ENCODE measurements at regions not wholly inside any gene's neighbourhood (a gene's known extent, or its start where the extent isn't known, plus 50 kb on each side); places are given as distances from the start of the nearest gene placed in this dataset.

DNA sequence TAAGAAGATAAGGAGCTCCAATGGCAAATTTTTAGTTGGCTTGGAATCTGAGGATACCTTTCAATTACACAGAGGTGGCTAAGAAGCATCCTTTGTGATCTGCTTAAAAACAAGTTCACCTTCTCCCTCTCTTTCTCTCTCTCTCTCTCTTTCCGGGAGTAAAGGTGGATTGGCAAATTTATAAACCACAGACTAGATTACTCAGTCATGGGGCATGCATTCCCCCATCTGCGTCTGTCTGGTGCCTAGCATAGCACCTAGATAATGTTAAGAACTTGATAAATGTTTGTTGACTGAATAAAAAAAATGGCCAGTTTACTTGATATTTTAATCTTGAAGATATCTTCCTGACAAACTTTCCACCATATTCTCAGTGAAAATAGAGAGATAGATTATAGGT is 312.3 kb downstream of the CDC5L start:
- H3K27ac Mint-ChIP-seq (ENCODE audit: unreplicated experiment), result no peak overlapping the region
- H3K9me3 Mint-ChIP-seq (ENCODE audit: unreplicated experiment), result no peaks in the 10 kb centered on the region
- no peak overlapping the region for H3K4me3 Mint-ChIP-seq (ENCODE audit: unreplicated experiment)
- H3K27me3 Mint-ChIP-seq (ENCODE audit: insufficient read depth, unreplicated experiment), result peaks cover 5% of the 10 kb centered on the region
- TF ChIP-seq, protein P1, sequence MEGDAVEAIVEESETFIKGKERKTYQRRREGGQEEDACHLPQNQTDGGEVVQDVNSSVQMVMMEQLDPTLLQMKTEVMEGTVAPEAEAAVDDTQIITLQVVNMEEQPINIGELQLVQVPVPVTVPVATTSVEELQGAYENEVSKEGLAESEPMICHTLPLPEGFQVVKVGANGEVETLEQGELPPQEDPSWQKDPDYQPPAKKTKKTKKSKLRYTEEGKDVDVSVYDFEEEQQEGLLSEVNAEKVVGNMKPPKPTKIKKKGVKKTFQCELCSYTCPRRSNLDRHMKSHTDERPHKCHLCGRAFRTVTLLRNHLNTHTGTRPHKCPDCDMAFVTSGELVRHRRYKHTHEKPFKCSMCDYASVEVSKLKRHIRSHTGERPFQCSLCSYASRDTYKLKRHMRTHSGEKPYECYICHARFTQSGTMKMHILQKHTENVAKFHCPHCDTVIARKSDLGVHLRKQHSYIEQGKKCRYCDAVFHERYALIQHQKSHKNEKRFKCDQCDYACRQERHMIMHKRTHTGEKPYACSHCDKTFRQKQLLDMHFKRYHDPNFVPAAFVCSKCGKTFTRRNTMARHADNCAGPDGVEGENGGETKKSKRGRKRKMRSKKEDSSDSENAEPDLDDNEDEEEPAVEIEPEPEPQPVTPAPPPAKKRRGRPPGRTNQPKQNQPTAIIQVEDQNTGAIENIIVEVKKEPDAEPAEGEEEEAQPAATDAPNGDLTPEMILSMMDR (IDR thresholded peaks at IDR 0.05; ENCODE audit: insufficient read depth in 1 of 2, low read depth in 1 of 2, low read length in 1 of 2, severe bottlenecking in 1 of 2, unreplicated experiment in 1 of 2), result no peak
- no TSS peak for BruUV-seq (replicated peaks)
- intact Hi-C loops (cut with micrococcal nuclease; ENCODE audit: unreplicated experiment), result no loop called here
- CTCF ChIA-PET, result no interaction called here
- H3K9me3 ChIP-seq, result no peaks in the 10 kb centered on the region
- no peaks in the 10 kb centered on the region for H3K27me3 ChIP-seq (replicated peaks; ENCODE audit: control insufficient read depth, insufficient read depth, low read length)
- H3K36me3 Mint-ChIP-seq (ENCODE audit: insufficient read depth, unreplicated experiment), result no peaks in the 10 kb centered on the region
- POLR2A ChIA-PET, result no interaction called here
- no peak overlapping the region for H3K4me3 ChIP-seq (ENCODE audit: low read depth, low read length)
- H3K4me1 Mint-ChIP-seq (ENCODE audit: low read depth, unreplicated experiment), result no peaks in the 10 kb centered on the region
- no peaks in the 10 kb centered on the region for H3K36me3 ChIP-seq (ENCODE audit: control insufficient read depth, insufficient read depth, low read length)
- H3K4me1 ChIP-seq, result no peaks in the 10 kb centered on the region
- no peak for DNase-seq

DNA sequence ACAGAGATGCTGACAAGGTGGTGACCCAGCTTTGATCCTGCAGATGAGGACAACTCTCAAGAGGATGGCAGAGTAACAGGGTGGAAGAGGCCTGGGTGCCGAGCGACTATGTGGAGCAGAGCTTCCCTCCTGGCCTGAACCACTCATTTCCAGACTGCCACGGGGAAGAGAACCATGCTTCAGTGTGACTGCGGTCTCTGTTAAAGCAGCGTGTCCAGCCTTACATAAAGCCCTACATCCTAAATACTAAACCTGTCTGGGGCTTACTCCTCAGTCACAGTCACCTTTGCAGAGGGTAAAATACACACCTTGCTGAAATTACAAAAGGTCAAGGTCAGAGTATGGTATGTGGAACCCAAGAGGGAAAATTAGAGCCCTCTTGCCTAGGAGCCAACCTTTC is 312.9 kb downstream of the CDC5L start:
- H3K27ac Mint-ChIP-seq (ENCODE audit: unreplicated experiment), result no peak overlapping the region
- no peak overlapping the region for H3K4me3 Mint-ChIP-seq (ENCODE audit: unreplicated experiment)
- Histone ChIP-seq H3K4me3 (ENCODE audit: low read depth, low read length) (no peak overlapping the region), H3K4me1 (no peaks in the 10 kb centered on the region), H3K9me3 (no peaks in the 10 kb centered on the region), H3K27me3 (replicated peaks; ENCODE audit: control insufficient read depth, insufficient read depth, low read length) (no peaks in the 10 kb centered on the region), H3K36me3 (ENCODE audit: control insufficient read depth, insufficient read depth, low read length) (no peaks in the 10 kb centered on the region)
- CTCF ChIA-PET, result no interaction called here
- intact Hi-C loops (cut with micrococcal nuclease; ENCODE audit: unreplicated experiment), result no loop called here
- no peaks in the 10 kb centered on the region for H3K36me3 Mint-ChIP-seq (ENCODE audit: insufficient read depth, unreplicated experiment)
- BruUV-seq (replicated peaks), result no TSS peak
- DNase-seq, result no peak
- TF ChIP-seq, protein P1 (IDR thresholded peaks at IDR 0.05; ENCODE audit: insufficient read depth in 1 of 2, low read depth in 1 of 2, low read length in 1 of 2, severe bottlenecking in 1 of 2, unreplicated experiment in 1 of 2), result no peak
- H3K9me3 Mint-ChIP-seq (ENCODE audit: unreplicated experiment), result no peaks in the 10 kb centered on the region
- peaks cover 5% of the 10 kb centered on the region for H3K27me3 Mint-ChIP-seq (ENCODE audit: insufficient read depth, unreplicated experiment)
- POLR2A ChIA-PET, result no interaction called here
- H3K4me1 Mint-ChIP-seq (ENCODE audit: low read depth, unreplicated experiment), result no peaks in the 10 kb centered on the region

DNA sequence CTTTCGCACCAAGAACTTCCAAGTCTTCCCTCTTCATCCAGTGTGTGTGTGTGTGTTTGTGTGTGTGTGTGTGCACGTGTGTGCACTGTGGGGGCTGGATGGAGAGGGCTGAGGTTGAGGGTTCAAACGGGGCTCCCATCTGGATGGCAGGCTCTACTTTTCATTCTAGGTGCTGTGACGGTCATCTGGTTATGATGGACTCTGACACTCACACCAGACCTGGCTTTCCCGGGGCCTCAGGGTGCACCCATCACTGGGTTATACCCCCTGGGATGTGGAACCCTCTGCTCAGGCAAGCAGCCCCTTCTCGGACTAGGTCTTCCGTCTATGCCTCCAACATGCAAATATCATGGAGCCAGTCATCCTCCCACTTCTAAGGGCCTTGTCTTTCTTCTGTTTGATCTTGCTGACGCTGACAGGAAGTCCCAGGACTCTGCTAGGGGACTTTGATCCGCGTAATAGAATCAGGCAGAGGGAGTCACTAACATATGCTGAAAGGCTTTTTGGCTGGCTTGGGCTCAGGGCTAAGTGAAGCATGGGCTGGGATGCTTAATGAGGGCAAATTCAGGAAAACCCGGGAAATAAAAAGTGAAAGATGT is 313.6 kb downstream of the CDC5L start:
- POLR2A ChIA-PET, result no interaction called here
- DNase-seq, result no peak
- CTCF ChIA-PET, result no interaction called here

More for the DNA sequence above, 313.6 kb downstream of the CDC5L start:
- H3K27ac Mint-ChIP-seq (ENCODE audit: unreplicated experiment), result no peak overlapping the region
- Histone ChIP-seq H3K36me3 (ENCODE audit: control insufficient read depth, insufficient read depth, low read length) (no peaks in the 10 kb centered on the region), H3K4me1 (no peaks in the 10 kb centered on the region), H3K9me3 (no peaks in the 10 kb centered on the region), H3K4me3 (ENCODE audit: low read depth, low read length) (no peak overlapping the region), H3K27me3 (replicated peaks; ENCODE audit: control insufficient read depth, insufficient read depth, low read length) (no peaks in the 10 kb centered on the region)
- no peaks in the 10 kb centered on the region for H3K4me1 Mint-ChIP-seq (ENCODE audit: low read depth, unreplicated experiment)
- peaks cover 5% of the 10 kb centered on the region for H3K27me3 Mint-ChIP-seq (ENCODE audit: insufficient read depth, unreplicated experiment)
- H3K9me3 Mint-ChIP-seq (ENCODE audit: unreplicated experiment), result no peaks in the 10 kb centered on the region
- TF ChIP-seq, protein P1 (IDR thresholded peaks at IDR 0.05; ENCODE audit: insufficient read depth in 1 of 2, low read depth in 1 of 2, low read length in 1 of 2, severe bottlenecking in 1 of 2, unreplicated experiment in 1 of 2), result no peak
- no TSS peak for BruUV-seq (replicated peaks)
- intact Hi-C loops (cut with micrococcal nuclease; ENCODE audit: unreplicated experiment), result no loop called here
- H3K36me3 Mint-ChIP-seq (ENCODE audit: insufficient read depth, unreplicated experiment), result no peaks in the 10 kb centered on the region
- H3K4me3 Mint-ChIP-seq (ENCODE audit: unreplicated experiment), result no peak overlapping the region
